Ovary (tissue), 7 donors: ENCODE measurements at regions not wholly inside any gene's neighbourhood (a gene's known extent, or its start where the extent isn't known, plus 50 kb on each side); places are given as distances from the start of the nearest gene placed in this dataset.

Experiments used
- DNase-seq, 5 donors: peaks; one replicate each; pipeline ENCODE4 v3.0.0-alpha.2; 2019 to 2020
- H3K27ac ChIP-seq, 2 donors: fragments of 200-600 bp; one replicate each; pipeline versions ENCODE4 v1.5.1 to v1.8.0; 2019 to 2022
- H3K27me3 ChIP-seq: fragments of 200-600 bp; one replicate; pipeline ENCODE4 v1.8.0; 2022
- H3K36me3 ChIP-seq: fragments of 200-600 bp; sonication (generic); one replicate; pipeline ENCODE4 v1.5.1; 2019
- H3K4me1 ChIP-seq: one replicate; pipeline ENCODE4 v1.8.1; 2013; ENCODE audit warnings: mild to moderate bottlenecking, moderate library complexity; ENCODE audit not compliant: insufficient read depth
- H3K4me3 ChIP-seq: fragments of 200-600 bp; sonication (generic); one replicate; pipeline ENCODE4 v1.5.1; 2017
- H3K9me3 ChIP-seq, 2 donors: fragments of 200-600 bp in 1 of 2; sonication (generic) in 1 of 2; one replicate each; pipeline versions ENCODE4 v1.5.1 to v1.8.1; 2013 to 2019; ENCODE audit warnings: mild to moderate bottlenecking in 1 of 2, moderate library complexity in 1 of 2
- EP300 ChIP-seq: sonication (generic); formaldehyde crosslinking; IDR thresholded peaks from one replicate; pipeline ENCODE4 v1.6.1; 2017; ENCODE audit warnings: antibody characterized with exemption
- POLR2A ChIP-seq: fragments of 450-650 bp; IDR thresholded peaks from one replicate; pipeline ENCODE4 v1.6.1; 2017; ENCODE audit warnings: antibody characterized with exemption, mild to moderate bottlenecking, moderate library complexity
- WGBS, 3 donors: extraction: QIAGEN DNeasy Blood & Tissue Kit in 1 of 3; methylation state at CpG; one replicate each; pipeline versions ENCODE4 v1.1.5 to v1.1.7; 2013 to 2017; 5-methylcytosine and 5-hydroxymethylcytosine counted together
- intact Hi-C, 4 donors: fragments of 100-400 bp; cut with DNase I; formaldehyde crosslinking; loops; one replicate each; pipeline versions ENCODE4 v1.11.0 to v1.15.1; 2022 to 2023
- TF ChIP-seq, protein P1 (sequence below), 3 donors: fragments of 450-650 bp in 2 of 3; fragments of 200-600 bp in 1 of 3; IDR thresholded peaks; one replicate each; pipeline versions ENCODE4 v1.5.1 to v1.8.0; 2016 to 2022; ENCODE audit warnings: antibody characterized with exemption in 3 of 3, mild to moderate bottlenecking in 1 of 3
- donor health status: DM: no; HTN: no; CAD: no; lungs with moderate emphysema.
- donor health status: DM: no; HTN: no; CAD: no.
- donor health status: Bipolar disorder and iron deficiency.
- donor health status: DM: no; HTN: no; CAD: no.
- donor health status: DM: yes; HTN: yes; CAD: no.

- H3K4me1 ChIP-seq = no peaks in the 10 kb centered on the region
- intact Hi-C loops = no loop called here
- H3K4me3 ChIP-seq = no peak overlapping the region
- TF ChIP-seq, protein P1, sequence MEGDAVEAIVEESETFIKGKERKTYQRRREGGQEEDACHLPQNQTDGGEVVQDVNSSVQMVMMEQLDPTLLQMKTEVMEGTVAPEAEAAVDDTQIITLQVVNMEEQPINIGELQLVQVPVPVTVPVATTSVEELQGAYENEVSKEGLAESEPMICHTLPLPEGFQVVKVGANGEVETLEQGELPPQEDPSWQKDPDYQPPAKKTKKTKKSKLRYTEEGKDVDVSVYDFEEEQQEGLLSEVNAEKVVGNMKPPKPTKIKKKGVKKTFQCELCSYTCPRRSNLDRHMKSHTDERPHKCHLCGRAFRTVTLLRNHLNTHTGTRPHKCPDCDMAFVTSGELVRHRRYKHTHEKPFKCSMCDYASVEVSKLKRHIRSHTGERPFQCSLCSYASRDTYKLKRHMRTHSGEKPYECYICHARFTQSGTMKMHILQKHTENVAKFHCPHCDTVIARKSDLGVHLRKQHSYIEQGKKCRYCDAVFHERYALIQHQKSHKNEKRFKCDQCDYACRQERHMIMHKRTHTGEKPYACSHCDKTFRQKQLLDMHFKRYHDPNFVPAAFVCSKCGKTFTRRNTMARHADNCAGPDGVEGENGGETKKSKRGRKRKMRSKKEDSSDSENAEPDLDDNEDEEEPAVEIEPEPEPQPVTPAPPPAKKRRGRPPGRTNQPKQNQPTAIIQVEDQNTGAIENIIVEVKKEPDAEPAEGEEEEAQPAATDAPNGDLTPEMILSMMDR (IDR thresholded peaks at IDR 0.05) = no peak
- no peak for TF ChIP-seq EP300
- TF ChIP-seq POLR2A = no peak
- H3K36me3 ChIP-seq = no peaks in the 10 kb centered on the region
- H3K27ac ChIP-seq = no peak overlapping the region
- H3K27me3 ChIP-seq = no peaks in the 10 kb centered on the region
- H3K9me3 ChIP-seq = no peaks in the 10 kb centered on the region
- DNase-seq = no peak
Observed at GRCh38 chr4:22978656-22979055, 285.9 kb downstream of the GBA3 start.

DNA sequence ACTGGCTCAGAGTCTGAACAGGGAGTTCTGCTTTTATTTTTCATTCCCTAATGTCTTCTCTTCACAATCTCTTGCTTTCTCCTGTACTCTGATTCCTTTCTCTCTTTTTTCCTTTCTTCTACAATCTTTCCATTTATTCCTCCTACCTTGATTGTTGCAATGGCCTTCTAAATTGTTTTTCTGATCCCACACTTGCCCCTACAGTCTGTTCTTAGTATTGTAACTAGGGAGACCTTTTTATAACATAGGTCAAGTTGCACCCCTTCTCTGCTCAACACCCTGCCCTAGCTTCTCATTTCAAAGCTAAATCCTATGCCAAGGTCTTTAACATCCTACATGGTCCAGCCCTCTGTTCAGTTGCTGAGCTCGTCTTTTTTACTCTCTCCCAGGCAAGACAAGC lies 277.9 kb downstream of the GBA3 start:
- no peaks in the 10 kb centered on the region for H3K27me3 ChIP-seq
- no peak for TF ChIP-seq POLR2A
- TF ChIP-seq EP300 = no peak
- TF ChIP-seq, protein P1 (IDR thresholded peaks at IDR 0.05) = no peak
- 53 to 58% (median 54%) methylated on average over 1 of the region's 1 CpG for WGBS, 3 donors
- no peak for DNase-seq
- H3K27ac ChIP-seq = no peak overlapping the region
- intact Hi-C loops = no loop called here
- no peaks in the 10 kb centered on the region for H3K9me3 ChIP-seq
- no peaks in the 10 kb centered on the region for H3K4me1 ChIP-seq
- H3K36me3 ChIP-seq = no peaks in the 10 kb centered on the region
- H3K4me3 ChIP-seq = no peak overlapping the region

DNA sequence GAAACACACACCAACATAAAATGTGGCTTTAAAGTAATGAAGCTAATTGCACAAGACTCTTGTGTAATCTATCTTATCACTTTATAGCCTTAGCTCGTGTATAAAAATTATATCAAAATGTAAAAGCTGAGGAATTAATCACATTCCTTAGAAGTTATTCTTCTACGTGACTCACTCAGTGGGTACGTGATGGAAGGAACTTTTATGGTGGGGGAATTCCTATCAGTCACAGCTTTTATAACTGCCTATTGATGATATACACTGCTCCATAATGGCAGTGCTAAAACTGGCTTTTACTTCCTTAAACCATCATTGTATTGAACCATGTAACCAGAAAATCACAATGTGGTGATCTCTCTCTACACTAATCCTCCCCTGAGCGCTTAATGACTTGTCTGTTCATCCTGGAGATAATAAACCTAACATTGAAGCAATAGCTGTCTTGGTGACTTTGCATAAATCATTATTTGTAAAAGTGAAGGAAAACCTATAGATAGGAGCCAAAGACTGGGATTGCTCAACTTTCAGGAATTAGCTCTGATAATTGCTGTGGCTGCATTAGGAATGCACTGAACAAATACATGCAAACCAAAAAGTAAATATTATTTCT lies 276.7 kb downstream of the GBA3 start:
- WGBS, 3 donors = 46 to 62% (median 50%) methylated on average over 4 of the region's 4 CpGs

DNA sequence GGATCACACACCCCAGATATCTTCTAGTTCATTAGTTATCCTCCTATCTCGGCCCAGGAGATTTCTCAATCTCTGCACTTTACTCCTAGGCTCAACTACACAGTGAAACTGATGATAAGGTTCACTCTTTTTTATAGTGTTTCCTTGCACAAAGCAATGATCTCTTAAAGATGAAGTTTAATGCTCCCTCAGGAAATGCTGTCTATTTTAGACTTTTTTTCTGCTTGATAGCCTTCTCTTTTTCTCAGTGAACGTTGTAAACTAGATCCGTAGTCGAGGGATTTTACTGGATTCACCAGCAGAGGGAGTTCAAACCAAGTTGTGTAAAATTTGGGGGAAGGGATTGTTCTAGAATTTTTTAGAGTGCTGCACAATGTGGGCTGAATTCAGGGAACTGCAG lies 269.6 kb downstream of the GBA3 start:
- Histone ChIP-seq H3K27me3 (no peaks in the 10 kb centered on the region), H3K4me1 (no peaks in the 10 kb centered on the region), H3K27ac (no peak overlapping the region), H3K36me3 (no peaks in the 10 kb centered on the region), H3K9me3 (no peaks in the 10 kb centered on the region), H3K4me3 (no peak overlapping the region)
- intact Hi-C loops = no loop called here
- DNase-seq = no peak
- 19 to 30% (median 27%) methylated on average over 4 of the region's 4 CpGs for WGBS, 3 donors
- TF ChIP-seq, protein P1 (IDR thresholded peaks at IDR 0.05) = no peak
- TF ChIP-seq EP300 = no peak
- TF ChIP-seq POLR2A = no peak

More for the DNA sequence above, 276.7 kb downstream of the GBA3 start:
- TF ChIP-seq EP300 = no peak
- TF ChIP-seq, protein P1 (IDR thresholded peaks at IDR 0.05) = no peak
- TF ChIP-seq POLR2A = no peak
- no peak overlapping the region for H3K27ac ChIP-seq
- intact Hi-C loops = no loop called here
- H3K9me3 ChIP-seq = no peaks in the 10 kb centered on the region
- no peaks in the 10 kb centered on the region for H3K27me3 ChIP-seq
- H3K4me1 ChIP-seq = no peaks in the 10 kb centered on the region
- DNase-seq = no peak
- H3K4me3 ChIP-seq = no peak overlapping the region
- no peaks in the 10 kb centered on the region for H3K36me3 ChIP-seq
